ENCODE measurements at regions not wholly inside any gene's neighbourhood (a gene's known extent, or its start where the extent isn't known, plus 50 kb on each side); places are given as distances from the start of the nearest gene placed in this dataset.

- TF ChIP-seq FOXP2 (optimal IDR thresholded peaks at IDR 0.05; ENCODE audit: borderline replicate concordance, extremely low read depth, extremely low read length, insufficient read depth) (no peak), TAF1 (IDR thresholded peaks at IDR 0.05; ENCODE audit: borderline replicate concordance, insufficient read depth, low read length) (no peak), POLR2AphosphoS5 (IDR thresholded peaks at IDR 0.05; ENCODE audit: low read depth, low read length) (no peak), SIN3A (IDR thresholded peaks at IDR 0.05; ENCODE audit: borderline replicate concordance, insufficient read depth, low read length) (no peak)
These were observed 1108.1 kb downstream of the TSN start for GRCh38 chr2:122863532-122863931.

GRCh38 chr2:122864728-122865127 lies 1109.3 kb downstream of the TSN start:
- TF ChIP-seq TAF1 (IDR thresholded peaks at IDR 0.05; ENCODE audit: borderline replicate concordance, insufficient read depth, low read length) (no peak), FOXP2 (optimal IDR thresholded peaks at IDR 0.05; ENCODE audit: borderline replicate concordance, extremely low read depth, extremely low read length, insufficient read depth) (no peak), POLR2AphosphoS5 (IDR thresholded peaks at IDR 0.05; ENCODE audit: low read depth, low read length) (no peak), REST (IDR thresholded peaks at IDR 0.05; ENCODE audit: insufficient read depth in 1 of 2, low read depth in 2 of 2, low read length in 2 of 2) (no peak), SIN3A (IDR thresholded peaks at IDR 0.05; ENCODE audit: borderline replicate concordance, insufficient read depth, low read length) (no peak)

- TF ChIP-seq POLR2AphosphoS5 (IDR thresholded peaks at IDR 0.05; ENCODE audit: low read depth, low read length), result no peak
- no peak for TF ChIP-seq FOXP2 (optimal IDR thresholded peaks at IDR 0.05; ENCODE audit: borderline replicate concordance, extremely low read depth, extremely low read length, insufficient read depth)
- no peak for TF ChIP-seq REST (IDR thresholded peaks at IDR 0.05; ENCODE audit: insufficient read depth in 1 of 2, low read depth in 2 of 2, low read length in 2 of 2)
- TF ChIP-seq TAF1 (IDR thresholded peaks at IDR 0.05; ENCODE audit: borderline replicate concordance, insufficient read depth, low read length), result no peak
- no peak for TF ChIP-seq SIN3A (IDR thresholded peaks at IDR 0.05; ENCODE audit: borderline replicate concordance, insufficient read depth, low read length)
These were observed 1110.6 kb downstream of the TSN start for GRCh38 chr2:122866095-122866494.

- TF ChIP-seq FOXP2 (optimal IDR thresholded peaks at IDR 0.05; ENCODE audit: borderline replicate concordance, extremely low read depth, extremely low read length, insufficient read depth) (no peak), POLR2AphosphoS5 (IDR thresholded peaks at IDR 0.05; ENCODE audit: low read depth, low read length) (no peak), TAF1 (IDR thresholded peaks at IDR 0.05; ENCODE audit: borderline replicate concordance, insufficient read depth, low read length) (no peak)
These were observed 1112.5 kb downstream of the TSN start for GRCh38 chr2:122867941-122868340.

GRCh38 chr2:122868646-122869275 lies 1113.3 kb downstream of the TSN start:
- TF ChIP-seq REST (IDR thresholded peaks at IDR 0.05; ENCODE audit: insufficient read depth in 1 of 2, low read depth in 2 of 2, low read length in 2 of 2), result no peak
- no peak for TF ChIP-seq TAF1 (IDR thresholded peaks at IDR 0.05; ENCODE audit: borderline replicate concordance, insufficient read depth, low read length)
- TF ChIP-seq POLR2AphosphoS5 (IDR thresholded peaks at IDR 0.05; ENCODE audit: low read depth, low read length), result no peak
- TF ChIP-seq SIN3A (IDR thresholded peaks at IDR 0.05; ENCODE audit: borderline replicate concordance, insufficient read depth, low read length), result no peak
- no peak for TF ChIP-seq FOXP2 (optimal IDR thresholded peaks at IDR 0.05; ENCODE audit: borderline replicate concordance, extremely low read depth, extremely low read length, insufficient read depth)

- no peak for TF ChIP-seq REST (IDR thresholded peaks at IDR 0.05; ENCODE audit: insufficient read depth in 1 of 2, low read depth in 2 of 2, low read length in 2 of 2)
- TF ChIP-seq TAF1 (IDR thresholded peaks at IDR 0.05; ENCODE audit: borderline replicate concordance, insufficient read depth, low read length), result no peak
- no peak for TF ChIP-seq FOXP2 (optimal IDR thresholded peaks at IDR 0.05; ENCODE audit: borderline replicate concordance, extremely low read depth, extremely low read length, insufficient read depth)
- TF ChIP-seq SIN3A (IDR thresholded peaks at IDR 0.05; ENCODE audit: borderline replicate concordance, insufficient read depth, low read length), result no peak
- no peak for TF ChIP-seq POLR2AphosphoS5 (IDR thresholded peaks at IDR 0.05; ENCODE audit: low read depth, low read length)
These were observed 1118.5 kb downstream of the TSN start for GRCh38 chr2:122873951-122874350.

Data from PFSK-1 (cell line).